ENCODE measurements at regions not wholly inside any gene's neighbourhood (a gene's known extent, or its start where the extent isn't known, plus 50 kb on each side); places are given as distances from the start of the nearest gene placed in this dataset.
A peak's percentile ranks its signal among the peaks of the same experiment; 100 is the strongest.

DNA sequence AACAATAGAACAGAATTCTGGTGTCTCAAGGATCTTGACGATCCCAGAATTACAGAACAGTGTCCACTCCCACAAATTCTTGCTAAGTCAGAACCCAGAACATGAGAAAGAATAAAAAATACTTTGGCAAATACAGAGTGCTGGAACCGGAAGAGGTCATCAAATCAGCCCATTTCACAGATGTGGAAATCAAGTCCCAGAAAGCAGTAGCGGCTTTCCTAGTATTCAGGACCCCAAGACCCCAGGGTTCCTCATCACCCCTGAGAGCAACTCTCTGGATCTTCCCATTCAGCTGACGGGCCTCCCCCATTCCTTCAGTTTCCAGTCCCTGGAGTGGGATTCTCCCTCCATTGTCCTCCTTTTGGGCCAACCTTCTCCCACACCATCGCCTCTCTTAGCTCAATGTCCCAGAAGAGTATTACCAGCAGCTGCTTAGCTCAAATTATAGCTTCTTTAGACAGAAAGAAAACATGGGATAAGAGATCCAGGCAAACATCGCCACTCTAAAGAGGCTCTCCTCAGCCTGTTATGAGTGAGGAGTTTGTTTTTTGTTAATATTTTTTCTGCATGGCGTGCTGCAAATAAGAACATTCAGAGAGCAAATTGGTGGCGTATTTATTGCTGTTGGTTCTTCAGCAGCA lies 268.3 kb downstream of the MN1 start:
- no peak overlapping the region for H3K27ac Mint-ChIP-seq (ENCODE audit: low read depth, unreplicated experiment)

DNA sequence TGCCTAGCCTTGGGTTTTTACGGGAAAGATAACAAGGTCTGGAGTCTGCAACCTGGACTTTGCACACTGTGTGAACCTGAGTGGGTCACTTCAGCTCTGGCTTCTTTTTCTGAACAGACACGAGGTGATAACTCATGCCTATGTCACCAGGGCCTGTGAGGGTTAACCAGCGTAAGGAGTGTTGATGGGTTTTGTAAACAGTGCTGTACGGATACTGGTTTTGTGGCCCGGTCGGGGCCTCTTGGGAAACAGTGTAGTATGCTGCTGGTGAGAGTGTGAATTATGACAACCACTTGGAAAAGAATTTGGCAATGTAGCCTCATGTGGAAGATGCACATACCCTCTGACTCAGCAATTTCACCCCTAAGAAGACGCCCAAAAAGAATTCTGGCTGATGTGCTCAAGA lies 266.8 kb downstream of the MN1 start:
- CTCF ChIA-PET, result interaction anchor here (0.8 kb wide), 1 partner anchor 1241 kb away, joined by 4 read pairs; no protein-coding TSS in a partner anchor
- H3K27ac Mint-ChIP-seq (ENCODE audit: low read depth, unreplicated experiment), result no peak overlapping the region

More for the DNA sequence above, 268.3 kb downstream of the MN1 start:
- intact Hi-C loops (cut with micrococcal nuclease), result no loop called here
- Mint-ChIP-seq H3K36me3 (ENCODE audit: insufficient read depth, unreplicated experiment) (no peaks in the 10 kb centered on the region), H3K4me3 (ENCODE audit: unreplicated experiment) (no peak overlapping the region), H3K9me3 (ENCODE audit: unreplicated experiment) (peaks cover 7% of the 10 kb centered on the region), H3K4me1 (ENCODE audit: insufficient read depth, unreplicated experiment) (peaks cover 6% of the 10 kb centered on the region), H3K27me3 (ENCODE audit: insufficient read depth, unreplicated experiment) (no peaks in the 10 kb centered on the region)
- ChIA-PET POLR2A (no interaction called here), CTCF (no interaction called here)
- no peak for DNase-seq (ENCODE audit: unreplicated experiment)
- BruUV-seq (replicated peaks), result no TSS peak
- TF ChIP-seq, protein P1, sequence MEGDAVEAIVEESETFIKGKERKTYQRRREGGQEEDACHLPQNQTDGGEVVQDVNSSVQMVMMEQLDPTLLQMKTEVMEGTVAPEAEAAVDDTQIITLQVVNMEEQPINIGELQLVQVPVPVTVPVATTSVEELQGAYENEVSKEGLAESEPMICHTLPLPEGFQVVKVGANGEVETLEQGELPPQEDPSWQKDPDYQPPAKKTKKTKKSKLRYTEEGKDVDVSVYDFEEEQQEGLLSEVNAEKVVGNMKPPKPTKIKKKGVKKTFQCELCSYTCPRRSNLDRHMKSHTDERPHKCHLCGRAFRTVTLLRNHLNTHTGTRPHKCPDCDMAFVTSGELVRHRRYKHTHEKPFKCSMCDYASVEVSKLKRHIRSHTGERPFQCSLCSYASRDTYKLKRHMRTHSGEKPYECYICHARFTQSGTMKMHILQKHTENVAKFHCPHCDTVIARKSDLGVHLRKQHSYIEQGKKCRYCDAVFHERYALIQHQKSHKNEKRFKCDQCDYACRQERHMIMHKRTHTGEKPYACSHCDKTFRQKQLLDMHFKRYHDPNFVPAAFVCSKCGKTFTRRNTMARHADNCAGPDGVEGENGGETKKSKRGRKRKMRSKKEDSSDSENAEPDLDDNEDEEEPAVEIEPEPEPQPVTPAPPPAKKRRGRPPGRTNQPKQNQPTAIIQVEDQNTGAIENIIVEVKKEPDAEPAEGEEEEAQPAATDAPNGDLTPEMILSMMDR (IDR thresholded peaks at IDR 0.05; ENCODE audit: unreplicated experiment), result no peak

DNA sequence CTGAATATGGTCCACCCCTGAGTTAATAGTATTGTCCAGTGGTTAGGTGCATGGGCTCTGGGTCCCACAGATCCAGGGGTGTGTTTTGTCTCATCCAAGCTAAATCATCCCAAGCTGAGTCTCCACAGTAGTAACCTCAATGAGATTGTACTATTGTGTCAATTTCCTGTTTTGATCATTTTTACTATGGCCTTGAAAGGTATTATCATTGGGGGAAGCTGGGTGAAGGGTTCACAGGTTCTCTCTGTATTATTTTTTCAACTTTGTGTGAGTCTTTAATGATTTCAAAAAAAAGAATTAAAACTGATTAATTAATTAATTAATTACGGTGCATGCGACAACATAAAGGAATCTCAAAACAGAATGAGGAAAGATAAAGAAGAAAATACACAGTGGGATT lies 266.1 kb downstream of the MN1 start:
- Mint-ChIP-seq H3K4me1 (ENCODE audit: insufficient read depth, unreplicated experiment) (peaks cover 6% of the 10 kb centered on the region), H3K9me3 (ENCODE audit: unreplicated experiment) (no peaks in the 10 kb centered on the region), H3K4me3 (ENCODE audit: unreplicated experiment) (no peak overlapping the region), H3K36me3 (ENCODE audit: insufficient read depth, unreplicated experiment) (no peaks in the 10 kb centered on the region), H3K27ac (ENCODE audit: low read depth, unreplicated experiment) (no peak overlapping the region), H3K27me3 (ENCODE audit: insufficient read depth, unreplicated experiment) (no peaks in the 10 kb centered on the region)
- intact Hi-C loops (cut with micrococcal nuclease), result no loop called here
- TF ChIP-seq, protein P1 (IDR thresholded peaks at IDR 0.05; ENCODE audit: unreplicated experiment), result no peak
- CTCF ChIA-PET, result interaction anchor here (0.6 kb wide), 1 partner anchor 32 kb away, joined by 3 read pairs; no protein-coding TSS in a partner anchor
- BruUV-seq (replicated peaks), result no TSS peak
- POLR2A ChIA-PET, result no interaction called here
- no peak for DNase-seq (ENCODE audit: unreplicated experiment)

More for the DNA sequence above, 266.8 kb downstream of the MN1 start:
- TF ChIP-seq, protein P1 (IDR thresholded peaks at IDR 0.05; ENCODE audit: unreplicated experiment), result no peak
- Mint-ChIP-seq H3K4me3 (ENCODE audit: unreplicated experiment) (no peak overlapping the region), H3K36me3 (ENCODE audit: insufficient read depth, unreplicated experiment) (no peaks in the 10 kb centered on the region), H3K4me1 (ENCODE audit: insufficient read depth, unreplicated experiment) (peaks cover 6% of the 10 kb centered on the region), H3K27me3 (ENCODE audit: insufficient read depth, unreplicated experiment) (no peaks in the 10 kb centered on the region), H3K9me3 (ENCODE audit: unreplicated experiment) (no peaks in the 10 kb centered on the region)
- intact Hi-C loops (cut with micrococcal nuclease), result no loop called here
- no TSS peak for BruUV-seq (replicated peaks)
- POLR2A ChIA-PET, result interaction anchor here (1.1 kb wide), 1 partner anchor 20 kb away, joined by 4 read pairs; no protein-coding TSS in a partner anchor
- DNase-seq (ENCODE audit: unreplicated experiment), result peak; percentile 38

DNA sequence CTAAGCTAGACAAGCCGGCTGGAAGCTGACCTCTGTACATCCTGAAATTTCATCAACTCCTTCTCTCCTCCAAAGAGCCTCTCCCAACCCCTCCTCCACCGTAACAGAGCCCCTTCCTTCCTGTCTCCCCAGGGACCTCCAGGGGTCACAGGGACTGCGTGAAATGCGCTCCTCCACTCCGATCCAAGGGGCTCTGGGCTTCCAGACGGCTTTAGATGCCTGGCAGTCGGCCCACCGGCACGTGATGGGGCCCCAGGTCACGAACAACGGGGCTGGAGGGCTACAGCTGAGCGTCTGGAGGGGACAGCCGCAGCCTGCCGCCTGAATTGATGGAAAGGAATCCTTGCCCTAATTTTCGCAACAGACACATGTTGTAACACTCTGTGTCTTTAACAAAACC lies 264.1 kb downstream of the MN1 start:
- TF ChIP-seq, protein P1 (IDR thresholded peaks at IDR 0.05; ENCODE audit: unreplicated experiment), result no peak
- no peak overlapping the region for H3K4me3 Mint-ChIP-seq (ENCODE audit: unreplicated experiment)

More for the DNA sequence above, 264.1 kb downstream of the MN1 start:
- POLR2A ChIA-PET, result no interaction called here
- CTCF ChIA-PET, result no interaction called here
- no peaks in the 10 kb centered on the region for H3K4me1 Mint-ChIP-seq (ENCODE audit: insufficient read depth, unreplicated experiment)
- no peaks in the 10 kb centered on the region for H3K27me3 Mint-ChIP-seq (ENCODE audit: insufficient read depth, unreplicated experiment)
- H3K36me3 Mint-ChIP-seq (ENCODE audit: insufficient read depth, unreplicated experiment), result no peaks in the 10 kb centered on the region
- no peak for DNase-seq (ENCODE audit: unreplicated experiment)
- no TSS peak for BruUV-seq (replicated peaks)
- H3K27ac Mint-ChIP-seq (ENCODE audit: low read depth, unreplicated experiment), result no peak overlapping the region
- no peaks in the 10 kb centered on the region for H3K9me3 Mint-ChIP-seq (ENCODE audit: unreplicated experiment)
- intact Hi-C loops (cut with micrococcal nuclease), result no loop called here
